NCI-H1436 (cell line): ENCODE measurements at regions not wholly inside any gene's neighbourhood (a gene's known extent, or its start where the extent isn't known, plus 50 kb on each side); places are given as distances from the start of the nearest gene placed in this dataset.
"Not testable (repeated sequence)": the region's sequence is repeated elsewhere in the genome, so short reads cannot be mapped to it uniquely, and the experiment has no call there.

Experiments used
- DNase-seq: peaks from one replicate; lab custom pipeline; 2025; lab: John Stamatoyannopoulos, UW

DNA sequence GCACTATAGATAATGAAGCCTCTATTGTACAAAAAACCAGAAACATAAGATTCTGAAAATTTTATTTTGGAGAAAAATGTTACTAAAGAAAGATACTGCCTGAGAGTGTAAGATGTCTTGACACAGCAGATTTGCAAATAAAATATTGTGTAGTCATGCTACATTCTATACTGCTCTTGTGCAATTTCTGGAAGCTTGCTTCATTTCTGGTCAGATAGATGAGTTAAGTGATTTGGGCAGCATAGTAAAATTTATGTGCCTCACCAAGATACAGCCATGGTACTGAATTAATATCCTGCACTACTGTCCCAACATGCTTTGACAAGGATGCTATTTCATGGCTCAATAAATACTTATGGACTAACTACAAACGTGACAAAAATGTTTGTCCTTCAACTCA, 55.1 kb upstream of the STARD13 start:
- no peak for DNase-seq

GRCh38 chr13:33341861-33342452, 56.4 kb upstream of the STARD13 start:
- DNase-seq: no peak

DNA sequence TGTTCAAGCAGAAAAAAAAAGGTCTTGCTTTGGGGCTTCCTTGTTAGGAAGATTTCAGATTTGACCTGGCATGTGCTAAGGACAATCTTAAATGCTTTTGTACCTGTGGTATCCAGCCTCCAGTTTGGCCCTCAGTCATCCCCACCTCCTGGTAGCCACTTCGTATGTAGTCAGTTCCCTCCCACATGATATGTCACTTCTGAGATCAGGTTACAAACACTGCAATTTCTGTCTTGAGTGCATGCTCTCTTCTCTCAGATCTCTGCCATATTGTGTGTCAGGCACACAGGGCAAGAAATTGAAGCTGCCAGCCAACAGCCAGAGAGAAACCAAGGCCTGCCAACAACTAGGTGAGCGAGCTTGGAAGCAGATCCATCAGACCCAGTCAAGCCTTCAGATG, 60.3 kb upstream of the STARD13 start:
- no peak for DNase-seq

GRCh38 chr13:33347861-33348260, 62.3 kb upstream of the STARD13 start:
- no peak for DNase-seq

- no peak for DNase-seq
Measured at GRCh38 chr13:33348366-33348765, 62.8 kb upstream of the STARD13 start.

- DNase-seq: no peak
Measured at GRCh38 chr13:33349288-33349985, 63.9 kb upstream of the STARD13 start.

- no peak for DNase-seq
Measured at GRCh38 chr13:33349986-33350826, 64.7 kb upstream of the STARD13 start.

DNA sequence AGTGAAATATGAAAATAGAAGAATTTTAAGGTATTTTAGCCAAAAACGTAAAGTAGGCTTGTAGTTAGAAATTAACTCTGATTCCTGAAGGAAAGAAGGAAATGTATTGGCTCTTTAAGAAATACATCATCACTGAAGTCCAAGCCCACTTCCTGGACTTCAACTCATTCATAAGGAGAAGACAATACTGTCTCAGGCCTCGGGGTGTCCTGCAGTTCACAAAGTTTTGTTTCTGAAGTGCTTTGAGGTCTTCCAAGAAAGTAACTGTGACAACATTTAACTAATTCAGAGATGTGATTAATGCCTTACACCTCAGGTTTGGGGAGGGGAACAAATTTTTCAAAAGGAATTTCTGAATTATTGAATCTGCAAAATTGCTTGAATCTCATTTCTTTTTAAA, 65.8 kb upstream of the STARD13 start:
- no peak for DNase-seq

- DNase-seq: no peak
Measured at GRCh38 chr13:33352041-33352440, 66.5 kb upstream of the STARD13 start.

GRCh38 chr13:33352526-33352925, 67.0 kb upstream of the STARD13 start:
- no peak for DNase-seq

- no peak for DNase-seq
Measured at GRCh38 chr13:33353210-33353609, 67.7 kb upstream of the STARD13 start.

- DNase-seq: no peak
Measured at GRCh38 chr13:33353646-33354045, 68.1 kb upstream of the STARD13 start.

- no peak for DNase-seq
Measured at GRCh38 chr13:33355201-33355895, 69.8 kb upstream of the STARD13 start.

DNA sequence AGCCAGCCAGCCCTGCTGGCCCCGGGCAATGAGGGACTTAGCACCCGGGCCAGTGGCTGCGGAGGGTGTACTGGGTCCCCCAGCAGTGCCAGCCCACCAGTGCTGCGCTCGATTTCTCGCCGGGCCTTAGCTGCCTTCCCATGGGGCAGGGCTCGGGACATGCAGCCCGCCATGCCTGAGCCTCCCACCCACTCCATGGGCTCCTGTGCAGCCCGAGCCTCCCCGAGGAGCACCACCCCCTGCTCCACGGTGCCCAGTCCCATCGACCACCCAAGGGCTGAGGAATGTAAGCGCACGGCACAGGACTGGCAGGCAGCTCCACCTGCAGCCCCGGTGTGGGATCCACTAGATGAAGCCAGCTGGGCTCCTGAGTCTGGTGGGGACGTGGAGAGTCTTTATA, 72.5 kb upstream of the STARD13 start:
- DNase-seq: not testable (repeated sequence)

- DNase-seq: no peak
Measured at GRCh38 chr13:33362986-33363727, 77.6 kb upstream of the STARD13 start.

DNA sequence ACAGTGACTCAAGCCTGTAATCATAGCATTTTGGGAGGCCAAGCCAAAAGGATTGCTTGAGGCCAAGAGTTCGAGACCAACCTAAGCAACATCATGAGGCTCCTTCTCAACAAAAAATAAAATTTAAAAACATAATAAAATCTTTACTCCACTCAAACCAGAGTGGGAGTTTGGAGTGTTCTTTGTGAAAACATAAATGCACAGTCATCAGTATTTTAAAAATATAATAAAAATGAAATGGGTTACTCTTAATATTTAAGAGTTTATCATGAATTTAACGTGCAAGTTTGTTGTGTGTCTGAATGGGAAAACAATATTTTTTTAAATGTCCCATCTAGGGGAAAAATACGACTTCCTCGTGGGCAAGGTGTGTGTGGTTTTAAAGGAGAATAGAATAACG, 78.6 kb upstream of the STARD13 start:
- DNase-seq: no peak

- DNase-seq: no peak
Measured at GRCh38 chr13:33366469-33367062, 81.0 kb upstream of the STARD13 start.

DNA sequence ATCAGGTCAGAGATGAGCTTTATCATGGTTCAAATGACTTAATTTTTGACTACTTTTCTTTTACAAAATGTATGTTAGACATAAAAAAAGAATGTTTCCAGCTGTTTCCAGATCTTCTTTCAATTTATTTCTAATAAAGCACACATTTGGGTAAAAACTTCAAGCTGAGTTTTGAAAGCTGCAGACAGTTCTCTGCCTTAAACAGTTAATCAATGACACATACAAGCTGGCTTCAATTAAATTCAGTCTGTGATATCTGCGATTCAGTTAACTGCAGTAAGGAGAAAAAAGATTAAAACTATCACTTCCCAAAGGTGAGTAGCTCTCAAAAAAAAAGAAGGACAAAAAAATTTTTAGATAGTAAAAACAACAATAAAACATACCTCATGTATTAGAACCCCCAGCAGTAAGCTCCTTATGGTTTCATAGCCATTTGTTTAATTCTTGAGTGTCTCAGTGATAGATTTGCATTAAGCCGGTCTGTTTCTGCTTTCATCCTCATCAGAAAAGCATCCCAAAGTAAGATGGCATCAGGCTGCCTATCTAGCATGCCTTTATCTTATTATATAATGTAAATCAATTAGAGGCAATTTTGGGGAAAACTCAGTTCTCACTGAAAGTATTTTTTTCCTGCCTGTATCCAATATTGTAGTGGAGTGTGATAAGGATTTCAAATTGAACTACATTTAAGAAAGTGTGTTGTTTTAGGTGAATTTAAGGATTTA, 81.8 kb upstream of the STARD13 start:
- DNase-seq: no peak

- no peak for DNase-seq
Measured at GRCh38 chr13:33367926-33368325, 82.4 kb upstream of the STARD13 start.

DNA sequence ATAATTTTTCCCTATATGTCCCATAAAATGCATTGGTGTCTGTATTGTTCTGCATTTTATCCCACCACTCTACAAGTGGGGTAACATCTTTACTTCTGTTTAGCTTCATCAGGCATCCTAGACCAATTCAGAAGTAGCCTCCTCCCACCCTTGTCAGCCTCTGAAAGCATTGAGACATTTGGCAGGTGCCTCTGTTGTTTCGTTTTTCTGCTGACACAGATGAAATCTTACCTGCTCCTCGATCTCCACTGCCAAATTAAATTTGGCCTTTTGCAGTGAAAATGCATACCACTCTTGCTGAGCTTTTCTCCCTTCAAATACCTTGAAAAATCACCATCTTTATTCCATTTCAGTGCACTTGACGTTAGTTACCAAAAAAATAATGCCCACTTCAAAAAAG, 83.5 kb upstream of the STARD13 start:
- DNase-seq: no peak
